OCI-LY1 (cell line): ENCODE measurements at regions not wholly inside any gene's neighbourhood (a gene's known extent, or its start where the extent isn't known, plus 50 kb on each side); places are given as distances from the start of the nearest gene placed in this dataset.

Experiments
- H2AFZ ChIP-seq: fragments of 200-600 bp; sonication (generic), shearing (Covaris generic); 2 replicates; pipeline ENCODE4 v1.6.0; 2014; ENCODE audit warnings: antibody characterized with exemption, mild to moderate bottlenecking, low read length
- H3F3A ChIP-seq: fragments of 200-600 bp; sonication (generic), shearing (Covaris generic); 2 replicates; pipeline ENCODE4 v1.6.0; 2014; ENCODE audit warnings: mild to moderate bottlenecking, antibody characterized with exemption, low read length, moderate library complexity; ENCODE audit not compliant: insufficient read depth
- H3K27ac ChIP-seq: fragments of 200-600 bp; sonication (generic); 2 replicates; pipeline ENCODE4 v1.5.1; 2014; ENCODE audit warnings: low read length, mixed run types, mild to moderate bottlenecking, low read depth; ENCODE audit not compliant: poor library complexity, severe bottlenecking
- H3K27me3 ChIP-seq: fragments of 200-600 bp; sonication (generic); 2 replicates; pipeline ENCODE4 v1.6.0; 2014; ENCODE audit warnings: antibody characterized with exemption, mild to moderate bottlenecking, low read length, moderate library complexity; ENCODE audit not compliant: insufficient read depth
- H3K36me3 ChIP-seq: fragments of 200-600 bp; sonication (generic); 2 replicates; pipeline ENCODE4 v1.6.1; 2014; ENCODE audit warnings: mild to moderate bottlenecking, antibody characterized with exemption, low read length, moderate library complexity, mixed read lengths; ENCODE audit not compliant: insufficient read depth
- H3K4me1 ChIP-seq: fragments of 200-600 bp; sonication (generic); 2 replicates; pipeline ENCODE4 v1.5.1; 2014; ENCODE audit warnings: mild to moderate bottlenecking, low read length, moderate library complexity; ENCODE audit not compliant: insufficient read depth, severe bottlenecking
- H3K4me2 ChIP-seq: fragments of 200-600 bp; sonication (generic), shearing (Covaris generic); 2 replicates; pipeline ENCODE4 v1.6.1; 2014; ENCODE audit warnings: low read length
- H3K4me3 ChIP-seq: fragments of 200-600 bp; sonication (generic); 2 replicates; pipeline ENCODE4 v1.5.1; 2014; ENCODE audit warnings: low read length, low read depth, mild to moderate bottlenecking, mixed read lengths; ENCODE audit not compliant: poor library complexity, severe bottlenecking
- H3K79me2 ChIP-seq: fragments of 200-600 bp; shearing (Covaris generic); 2 replicates; pipeline ENCODE4 v1.6.1; 2016; ENCODE audit warnings: mixed run types, low read length, mixed read lengths; ENCODE audit not compliant: insufficient read depth
- H3K9ac ChIP-seq: fragments of 200-600 bp; sonication (generic), shearing (Covaris generic); 2 replicates; pipeline ENCODE4 v1.6.1; 2014; ENCODE audit warnings: mild to moderate bottlenecking, low read length, mixed read lengths
- H3K9me2 ChIP-seq: fragments of 200-600 bp; sonication (generic), shearing (Covaris generic); 2 replicates; pipeline ENCODE4 v1.6.1; 2014; ENCODE audit warnings: low read depth, mild to moderate bottlenecking, low read length, mixed read lengths
- H3K9me3 ChIP-seq: fragments of 200-600 bp; shearing (Covaris generic); 2 replicates; pipeline ENCODE4 v1.6.1; 2014; ENCODE audit warnings: low read length, mixed read lengths
- H4K20me1 ChIP-seq: fragments of 200-600 bp; sonication (generic), shearing (Covaris generic); 2 replicates; pipeline ENCODE4 v1.6.0; 2016; ENCODE audit warnings: mild to moderate bottlenecking, low read length; ENCODE audit not compliant: insufficient read depth
- EZH2 ChIP-seq: fragments of 200-600 bp; sonication (generic), shearing (Covaris generic); IDR thresholded peaks from 2 replicates; pipeline ENCODE4 v1.8.0; 2017; ENCODE audit warnings: borderline replicate concordance, mixed run types, mild to moderate bottlenecking, antibody characterized with exemption, low read length, moderate library complexity, mixed read lengths
- TF ChIP-seq, protein P1 (sequence below): fragments of 200-600 bp; sonication (generic), shearing (Covaris generic); IDR thresholded peaks from 2 replicates; pipeline ENCODE4 v1.5.1; 2017; ENCODE audit warnings: mild to moderate bottlenecking, antibody characterized with exemption, low read length, moderate library complexity, mixed read lengths

DNA sequence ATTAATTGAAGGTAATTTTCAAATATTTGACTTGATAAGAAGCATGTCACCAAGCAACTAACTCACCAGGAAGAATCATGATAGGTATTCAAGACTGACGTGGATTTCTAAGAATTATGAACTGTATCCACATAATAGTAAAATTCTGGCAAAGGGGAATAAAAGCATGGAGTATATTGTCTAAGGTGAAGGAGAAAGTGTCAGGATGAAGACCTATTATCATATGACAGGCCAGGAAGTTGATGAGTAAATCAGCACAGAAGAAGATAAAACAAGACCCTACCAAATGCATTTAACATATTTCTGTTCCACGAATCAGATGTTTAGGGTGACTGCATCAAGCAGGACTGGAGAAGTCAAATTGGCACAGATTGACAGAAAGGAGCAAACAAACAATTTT is 362.7 kb upstream of the MMS22L start:
- Histone ChIP-seq H3K4me2 (no peak overlapping the region), H3K36me3 (no peaks in the 10 kb centered on the region), H3K4me3 (no peak overlapping the region), H3K27me3 (no peaks in the 10 kb centered on the region), H3K79me2 (no peaks in the 10 kb centered on the region), H2AFZ (no peak overlapping the region), H3K4me1 (no peaks in the 10 kb centered on the region), H3K9me2 (no peaks in the 10 kb centered on the region), H3K9ac (no peak overlapping the region), H4K20me1 (no peaks in the 10 kb centered on the region), H3K27ac (no peak overlapping the region), H3F3A (no peaks in the 10 kb centered on the region), H3K9me3 (no peaks in the 10 kb centered on the region)
- no peak for TF ChIP-seq EZH2
- TF ChIP-seq, protein P1, sequence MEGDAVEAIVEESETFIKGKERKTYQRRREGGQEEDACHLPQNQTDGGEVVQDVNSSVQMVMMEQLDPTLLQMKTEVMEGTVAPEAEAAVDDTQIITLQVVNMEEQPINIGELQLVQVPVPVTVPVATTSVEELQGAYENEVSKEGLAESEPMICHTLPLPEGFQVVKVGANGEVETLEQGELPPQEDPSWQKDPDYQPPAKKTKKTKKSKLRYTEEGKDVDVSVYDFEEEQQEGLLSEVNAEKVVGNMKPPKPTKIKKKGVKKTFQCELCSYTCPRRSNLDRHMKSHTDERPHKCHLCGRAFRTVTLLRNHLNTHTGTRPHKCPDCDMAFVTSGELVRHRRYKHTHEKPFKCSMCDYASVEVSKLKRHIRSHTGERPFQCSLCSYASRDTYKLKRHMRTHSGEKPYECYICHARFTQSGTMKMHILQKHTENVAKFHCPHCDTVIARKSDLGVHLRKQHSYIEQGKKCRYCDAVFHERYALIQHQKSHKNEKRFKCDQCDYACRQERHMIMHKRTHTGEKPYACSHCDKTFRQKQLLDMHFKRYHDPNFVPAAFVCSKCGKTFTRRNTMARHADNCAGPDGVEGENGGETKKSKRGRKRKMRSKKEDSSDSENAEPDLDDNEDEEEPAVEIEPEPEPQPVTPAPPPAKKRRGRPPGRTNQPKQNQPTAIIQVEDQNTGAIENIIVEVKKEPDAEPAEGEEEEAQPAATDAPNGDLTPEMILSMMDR = no peak

DNA sequence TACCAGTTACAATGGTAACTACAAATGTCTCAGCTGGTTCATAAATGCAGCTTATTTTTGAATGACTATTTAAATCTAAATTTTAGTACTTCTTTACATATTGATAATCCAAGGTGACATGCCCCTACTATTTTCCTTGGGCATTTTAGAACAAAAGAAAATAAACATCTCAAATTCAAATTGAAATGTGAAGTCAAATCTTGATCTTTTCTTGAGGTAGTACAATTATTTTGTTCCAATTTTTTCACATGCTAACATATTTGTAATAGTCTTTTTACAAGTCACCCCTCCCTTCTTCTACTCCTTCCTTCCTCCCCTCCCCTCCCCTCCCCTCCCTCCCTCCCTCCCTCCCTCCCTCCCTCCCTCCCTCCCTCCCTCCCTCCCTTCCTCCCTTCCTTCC is 370.1 kb upstream of the MMS22L start:
- H4K20me1 ChIP-seq = no peaks in the 10 kb centered on the region
- no peak overlapping the region for H3K4me3 ChIP-seq
- no peaks in the 10 kb centered on the region for H3K36me3 ChIP-seq
- H3K9ac ChIP-seq = no peak overlapping the region
- H3K4me2 ChIP-seq = no peak overlapping the region
- no peaks in the 10 kb centered on the region for H3K9me2 ChIP-seq
- H3K9me3 ChIP-seq = no peaks in the 10 kb centered on the region
- H3K27ac ChIP-seq = no peak overlapping the region
- TF ChIP-seq EZH2 = no peak
- TF ChIP-seq, protein P1 = no peak
- H3F3A ChIP-seq = no peaks in the 10 kb centered on the region
- no peaks in the 10 kb centered on the region for H3K27me3 ChIP-seq
- no peaks in the 10 kb centered on the region for H3K79me2 ChIP-seq
- H2AFZ ChIP-seq = no peak overlapping the region
- H3K4me1 ChIP-seq = no peaks in the 10 kb centered on the region

DNA sequence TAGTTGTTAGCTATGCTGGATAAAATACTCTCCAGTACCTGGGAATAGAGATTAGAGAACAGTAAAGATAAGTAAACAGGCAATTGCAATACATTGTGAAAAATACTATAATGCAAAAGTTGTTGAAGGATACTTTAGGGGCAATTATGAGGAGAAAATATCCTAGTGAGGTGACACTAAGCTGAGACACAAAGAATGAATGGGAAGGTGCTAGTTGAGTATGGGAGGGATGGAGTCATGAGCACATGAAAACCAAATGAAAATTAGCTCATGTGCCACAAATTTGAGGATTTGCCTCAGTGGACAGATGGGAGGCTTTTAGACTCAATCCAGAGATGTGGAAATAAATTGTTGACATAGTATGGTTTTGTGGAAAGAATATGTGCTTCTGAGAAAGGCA is 370.5 kb upstream of the MMS22L start:
- Histone ChIP-seq H3K9ac (no peak overlapping the region), H3K9me3 (no peaks in the 10 kb centered on the region), H3K9me2 (no peaks in the 10 kb centered on the region), H3K27me3 (no peaks in the 10 kb centered on the region), H3K4me3 (no peak overlapping the region), H3K4me1 (no peaks in the 10 kb centered on the region), H3K79me2 (no peaks in the 10 kb centered on the region), H3K36me3 (no peaks in the 10 kb centered on the region), H3F3A (no peaks in the 10 kb centered on the region), H3K4me2 (no peak overlapping the region), H3K27ac (no peak overlapping the region), H2AFZ (no peak overlapping the region), H4K20me1 (no peaks in the 10 kb centered on the region)
- TF ChIP-seq, protein P1 = no peak
- no peak for TF ChIP-seq EZH2
